Neural cell (in vitro differentiated cells): ENCODE measurements at regions not wholly inside any gene's neighbourhood (a gene's known extent, or its start where the extent isn't known, plus 50 kb on each side); places are given as distances from the start of the nearest gene placed in this dataset.

Source experiments
- H2AFZ ChIP-seq: fragments of 200-600, 300-800 bp; sonication (generic), shearing (Covaris generic); 2 replicates; pipeline ENCODE4 v1.6.0; 2014; ENCODE audit warnings: low read depth, mild to moderate bottlenecking, antibody characterized with exemption, low read length, moderate library complexity
- H3F3A ChIP-seq: fragments of 200-600 bp; shearing (Covaris generic); 2 replicates; pipeline ENCODE4 v1.6.1; 2016; ENCODE audit warnings: mild to moderate bottlenecking, moderate library complexity, mixed read lengths, antibody characterized with exemption, low read length; ENCODE audit not compliant: insufficient read depth, poor library complexity, severe bottlenecking
- H3K27ac ChIP-seq: fragments of 200-600, 300-800 bp; sonication (generic), shearing (Covaris generic); 2 replicates; pipeline ENCODE4 v1.5.1; 2014; ENCODE audit warnings: mild to moderate bottlenecking, low read length, moderate library complexity
- H3K27me3 ChIP-seq: fragments of 300-800, 200-600 bp; sonication (generic), shearing (Covaris generic); 2 replicates; pipeline ENCODE4 v1.6.0; 2014; ENCODE audit warnings: mild to moderate bottlenecking, low read depth, low read length, moderate library complexity; ENCODE audit not compliant: insufficient read depth
- H3K36me3 ChIP-seq: fragments of 300-800, 200-600 bp; sonication (generic), shearing (Covaris generic); 2 replicates; pipeline ENCODE4 v1.5.1; 2014; ENCODE audit warnings: mild to moderate bottlenecking, antibody characterized with exemption, low read length, moderate library complexity; ENCODE audit not compliant: insufficient read depth
- H3K4me2 ChIP-seq: fragments of 300-800, 200-600 bp; sonication (generic), shearing (Covaris generic); 2 replicates; pipeline ENCODE4 v1.6.0; 2014; ENCODE audit warnings: mild to moderate bottlenecking, low read length
- H3K4me3 ChIP-seq: fragments of 300-800, 200-600 bp; sonication (generic), shearing (Covaris generic); 2 replicates; pipeline ENCODE4 v1.5.1; 2014; ENCODE audit warnings: mild to moderate bottlenecking, low read length, moderate library complexity
- H3K79me2 ChIP-seq: fragments of 200-600 bp; shearing (Covaris generic); replicated peaks from 2 replicates; pipeline ENCODE4 v1.6.0; 2014; ENCODE audit warnings: mild to moderate bottlenecking, low read length, moderate library complexity; ENCODE audit not compliant: insufficient read depth
- H3K9ac ChIP-seq: fragments of 300-800, 200-600 bp; sonication (generic), shearing (Covaris generic); 2 replicates; pipeline ENCODE4 v1.6.1; 2016; ENCODE audit warnings: mild to moderate bottlenecking, low read length, mixed read lengths
- H3K9me2 ChIP-seq: fragments of 200-600 bp; shearing (Covaris generic); 2 replicates; pipeline ENCODE4 v1.6.1; 2016; ENCODE audit warnings: mild to moderate bottlenecking, low read length, mixed read lengths; ENCODE audit not compliant: insufficient read depth
- H3K9me3 ChIP-seq: fragments of 200-600, 300-800 bp; sonication (generic), shearing (Covaris generic); 2 replicates; pipeline ENCODE4 v1.6.1; 2016; ENCODE audit warnings: mild to moderate bottlenecking, mixed run types, low read length, moderate library complexity, mixed read lengths
- H4K20me1 ChIP-seq: fragments of 200-600 bp; shearing (Covaris generic); 2 replicates; pipeline ENCODE4 v1.6.1; 2016; ENCODE audit warnings: mild to moderate bottlenecking, mixed run types; ENCODE audit not compliant: insufficient read depth
- EP300 ChIP-seq: fragments of 450-650 bp; conservative IDR thresholded peaks from 2 replicates; pipeline ENCODE4 v1.6.1; 2014; ENCODE audit warnings: antibody characterized with exemption, mild to moderate bottlenecking, moderate library complexity; ENCODE audit not compliant: poor library complexity, severe bottlenecking
- EZH2 ChIP-seq: fragments of 200-600, 300-800 bp; shearing (Covaris generic), sonication (generic); IDR thresholded peaks from 2 replicates; pipeline ENCODE4 v1.6.1; 2014; ENCODE audit warnings: antibody characterized with exemption, low read length, borderline replicate concordance, mild to moderate bottlenecking; ENCODE audit not compliant: insufficient read depth, poor library complexity, severe bottlenecking
- MXI1 ChIP-seq: fragments of 450-650 bp; conservative IDR thresholded peaks from 2 replicates; pipeline ENCODE4 v1.6.1; 2014; ENCODE audit warnings: antibody characterized with exemption, mild to moderate bottlenecking; ENCODE audit not compliant: poor library complexity, severe bottlenecking
- POLR2AphosphoS5 ChIP-seq: IDR thresholded peaks from 2 replicates; pipeline ENCODE4 v1.6.1; 2012
- RAD21 ChIP-seq: fragments of 450-650 bp; conservative IDR thresholded peaks from 2 replicates; pipeline ENCODE4 v1.6.1; 2014; ENCODE audit warnings: antibody characterized with exemption, mild to moderate bottlenecking, moderate library complexity
- SMC3 ChIP-seq: fragments of 450-650 bp; conservative IDR thresholded peaks from 2 replicates; pipeline ENCODE4 v1.6.1; 2014; ENCODE audit warnings: antibody characterized with exemption, mild to moderate bottlenecking, moderate library complexity; ENCODE audit not compliant: poor library complexity
- TAF1 ChIP-seq: IDR thresholded peaks from 2 replicates; pipeline ENCODE4 v1.6.1; 2012; ENCODE audit warnings: low read depth
- TF ChIP-seq, protein P1 (sequence below): IDR thresholded peaks from 2 replicates; pipeline ENCODE4 v1.6.1; 2012; ENCODE audit warnings: borderline replicate concordance
- TF ChIP-seq, protein P2 (sequence below): fragments of 450-650 bp; IDR thresholded peaks from 2 replicates; pipeline ENCODE4 v1.5.1; 2014; ENCODE audit warnings: antibody characterized with exemption, mild to moderate bottlenecking, moderate library complexity; ENCODE audit not compliant: poor library complexity, severe bottlenecking

DNA sequence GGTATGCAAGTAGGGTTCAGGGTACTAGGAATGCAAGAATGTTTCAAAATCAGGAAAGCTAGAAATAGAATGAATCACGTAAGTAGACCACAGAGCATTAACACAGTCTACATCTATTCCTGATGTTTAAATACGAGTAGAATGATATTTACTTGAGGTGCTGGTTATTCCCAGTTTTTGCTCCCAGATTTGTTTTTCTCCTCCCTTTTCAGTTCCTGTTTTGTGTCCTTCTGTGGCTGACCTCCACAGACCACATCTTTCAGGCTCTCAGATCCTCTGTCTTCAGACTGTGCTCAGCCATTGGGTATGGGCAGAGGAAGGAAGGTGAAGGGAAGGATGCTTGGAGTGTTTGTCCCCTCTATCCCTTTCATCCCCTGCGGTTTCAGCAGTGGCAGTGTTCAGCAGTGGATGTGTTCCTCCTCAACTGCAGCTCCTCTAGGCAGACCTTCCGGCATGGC is 276.6 kb downstream of the ZNF621 start:
- H2AFZ ChIP-seq, result no peak overlapping the region

DNA sequence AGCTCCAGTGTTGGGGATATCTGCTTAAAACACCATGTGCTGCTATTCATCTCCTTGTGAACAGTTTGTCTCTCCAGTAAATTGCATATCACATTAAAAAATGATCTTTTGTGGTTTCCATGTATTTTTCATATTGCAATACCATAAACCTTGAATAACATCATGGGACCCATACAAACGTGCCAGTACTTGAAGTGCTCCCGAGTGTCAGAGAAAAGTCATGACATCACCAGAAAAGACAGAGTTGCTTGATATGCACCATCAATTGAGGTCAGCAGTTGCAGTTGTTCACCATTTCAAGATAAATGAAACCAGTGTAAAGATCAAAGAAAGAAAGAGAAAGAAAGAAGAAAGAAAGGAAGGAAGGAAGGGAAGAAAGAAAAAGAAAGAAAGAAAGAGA is 278.6 kb downstream of the ZNF621 start:
- Histone ChIP-seq H3K79me2 (no peaks in the 10 kb centered on the region), H3K36me3 (no peaks in the 10 kb centered on the region), H4K20me1 (no peaks in the 10 kb centered on the region), H3K4me3 (no peak overlapping the region), H3K9me2 (no peaks in the 10 kb centered on the region), H2AFZ (no peak overlapping the region), H3K27ac (no peak overlapping the region), H3F3A (no peaks in the 10 kb centered on the region), H3K9me3 (no peaks in the 10 kb centered on the region), H3K9ac (no peak overlapping the region), H3K27me3 (no peaks in the 10 kb centered on the region), H3K4me2 (no peak overlapping the region)
- TF ChIP-seq RAD21 (no peak), MXI1 (no peak), EP300 (no peak), EZH2 (no peak), SMC3 (no peak), TAF1 (no peak), POLR2AphosphoS5 (no peak)
- TF ChIP-seq, protein P1, sequence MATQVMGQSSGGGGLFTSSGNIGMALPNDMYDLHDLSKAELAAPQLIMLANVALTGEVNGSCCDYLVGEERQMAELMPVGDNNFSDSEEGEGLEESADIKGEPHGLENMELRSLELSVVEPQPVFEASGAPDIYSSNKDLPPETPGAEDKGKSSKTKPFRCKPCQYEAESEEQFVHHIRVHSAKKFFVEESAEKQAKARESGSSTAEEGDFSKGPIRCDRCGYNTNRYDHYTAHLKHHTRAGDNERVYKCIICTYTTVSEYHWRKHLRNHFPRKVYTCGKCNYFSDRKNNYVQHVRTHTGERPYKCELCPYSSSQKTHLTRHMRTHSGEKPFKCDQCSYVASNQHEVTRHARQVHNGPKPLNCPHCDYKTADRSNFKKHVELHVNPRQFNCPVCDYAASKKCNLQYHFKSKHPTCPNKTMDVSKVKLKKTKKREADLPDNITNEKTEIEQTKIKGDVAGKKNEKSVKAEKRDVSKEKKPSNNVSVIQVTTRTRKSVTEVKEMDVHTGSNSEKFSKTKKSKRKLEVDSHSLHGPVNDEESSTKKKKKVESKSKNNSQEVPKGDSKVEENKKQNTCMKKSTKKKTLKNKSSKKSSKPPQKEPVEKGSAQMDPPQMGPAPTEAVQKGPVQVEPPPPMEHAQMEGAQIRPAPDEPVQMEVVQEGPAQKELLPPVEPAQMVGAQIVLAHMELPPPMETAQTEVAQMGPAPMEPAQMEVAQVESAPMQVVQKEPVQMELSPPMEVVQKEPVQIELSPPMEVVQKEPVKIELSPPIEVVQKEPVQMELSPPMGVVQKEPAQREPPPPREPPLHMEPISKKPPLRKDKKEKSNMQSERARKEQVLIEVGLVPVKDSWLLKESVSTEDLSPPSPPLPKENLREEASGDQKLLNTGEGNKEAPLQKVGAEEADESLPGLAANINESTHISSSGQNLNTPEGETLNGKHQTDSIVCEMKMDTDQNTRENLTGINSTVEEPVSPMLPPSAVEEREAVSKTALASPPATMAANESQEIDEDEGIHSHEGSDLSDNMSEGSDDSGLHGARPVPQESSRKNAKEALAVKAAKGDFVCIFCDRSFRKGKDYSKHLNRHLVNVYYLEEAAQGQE, result no peak
- TF ChIP-seq, protein P2, sequence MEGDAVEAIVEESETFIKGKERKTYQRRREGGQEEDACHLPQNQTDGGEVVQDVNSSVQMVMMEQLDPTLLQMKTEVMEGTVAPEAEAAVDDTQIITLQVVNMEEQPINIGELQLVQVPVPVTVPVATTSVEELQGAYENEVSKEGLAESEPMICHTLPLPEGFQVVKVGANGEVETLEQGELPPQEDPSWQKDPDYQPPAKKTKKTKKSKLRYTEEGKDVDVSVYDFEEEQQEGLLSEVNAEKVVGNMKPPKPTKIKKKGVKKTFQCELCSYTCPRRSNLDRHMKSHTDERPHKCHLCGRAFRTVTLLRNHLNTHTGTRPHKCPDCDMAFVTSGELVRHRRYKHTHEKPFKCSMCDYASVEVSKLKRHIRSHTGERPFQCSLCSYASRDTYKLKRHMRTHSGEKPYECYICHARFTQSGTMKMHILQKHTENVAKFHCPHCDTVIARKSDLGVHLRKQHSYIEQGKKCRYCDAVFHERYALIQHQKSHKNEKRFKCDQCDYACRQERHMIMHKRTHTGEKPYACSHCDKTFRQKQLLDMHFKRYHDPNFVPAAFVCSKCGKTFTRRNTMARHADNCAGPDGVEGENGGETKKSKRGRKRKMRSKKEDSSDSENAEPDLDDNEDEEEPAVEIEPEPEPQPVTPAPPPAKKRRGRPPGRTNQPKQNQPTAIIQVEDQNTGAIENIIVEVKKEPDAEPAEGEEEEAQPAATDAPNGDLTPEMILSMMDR, result no peak

More for the DNA sequence above, 276.6 kb downstream of the ZNF621 start:
- no peaks in the 10 kb centered on the region for H4K20me1 ChIP-seq
- no peak overlapping the region for H3K27ac ChIP-seq
- H3K36me3 ChIP-seq, result no peaks in the 10 kb centered on the region
- H3F3A ChIP-seq, result no peaks in the 10 kb centered on the region
- no peaks in the 10 kb centered on the region for H3K79me2 ChIP-seq
- no peaks in the 10 kb centered on the region for H3K27me3 ChIP-seq
- no peak overlapping the region for H3K4me3 ChIP-seq
- no peak overlapping the region for H3K4me2 ChIP-seq
- no peaks in the 10 kb centered on the region for H3K9me2 ChIP-seq
- H3K9me3 ChIP-seq, result no peaks in the 10 kb centered on the region
- TF ChIP-seq, protein P1, result no peak
- TF ChIP-seq MXI1, result no peak
- TF ChIP-seq POLR2AphosphoS5, result no peak
- TF ChIP-seq SMC3, result no peak
- no peak for TF ChIP-seq TAF1
- no peak for TF ChIP-seq EZH2
- no peak overlapping the region for H3K9ac ChIP-seq
